HepG2 (cell line): ENCODE measurements at regions not wholly inside any gene's neighbourhood (a gene's known extent, or its start where the extent isn't known, plus 50 kb on each side); places are given as distances from the start of the nearest gene placed in this dataset.

Experiments
- ATAC-seq: fragments of 200-7000 bp; cut with Tn5 transposase; 3 replicates; pipeline ENCODE4 v1.9.1; 2020; ENCODE audit warnings: mild to moderate bottlenecking, moderate library complexity
- BruUV-seq: library from RNA; stranded (reverse); fragments of 400-500 nt; replicated peaks from 2 replicates; lab custom pipeline; 2021; lab: Mats Ljungman, UMichigan
- CTCF ChIA-PET: fragments of 300-600 bp; formaldehyde crosslinking; extraction: SDS; loops from one replicate; lab custom pipeline; 2021; ENCODE audit warnings: low total read pairs, inconsistent platforms, low intra/inter-chr PET ratio; lab: Yijun Ruan, JAX
- POLR2A ChIA-PET: fragments of 350-600 bp; sonication (Branson Sonifier 250); formaldehyde crosslinking; loops from one replicate; lab custom pipeline; 2020; ENCODE audit warnings: antibody characterized with exemption, inconsistent platforms; lab: Yijun Ruan, JAX
- DNase-seq: peaks from one replicate; pipeline ENCODE4 v3.0.0-alpha.2; 2015; ENCODE audit warnings: low spot score
- FAIRE-seq: peaks from 3 replicates; lab custom pipeline; 2011; peaks lifted over from hg19 to GRCh38; lab: Jason Lieb, UNC
- H2AFZ ChIP-seq: one replicate; pipeline ENCODE4 v1.6.1; 2011; ENCODE audit warnings: low read length, inconsistent platforms
- H3K27ac ChIP-seq: fragments of 300-600 bp; 3 replicates; pipeline ENCODE4 v1.8.0; 2011; ENCODE audit warnings: mixed run types, mild to moderate bottlenecking, mixed read lengths, low read length, inconsistent platforms; ENCODE audit not compliant: insufficient read depth; ENCODE audit errors: extremely low read length
- H3K27me3 ChIP-seq, 2 experiments: fragments of 200-600 bp in 1 of 2; 2 replicates in 1 of 2; 3 replicates in 1 of 2; pipeline versions ENCODE4 v1.6.0 to v1.8.0; 2011; ENCODE audit warnings: low read length in 2 of 2, mild to moderate bottlenecking in 2 of 2, moderate library complexity in 2 of 2, inconsistent platforms in 1 of 2; ENCODE audit not compliant: insufficient read depth in 2 of 2, control insufficient read depth in 1 of 2
- H3K36me3 ChIP-seq, 2 experiments: fragments of 200-600 bp in 1 of 2; replicated peaks in 1 of 2; 2 replicates in 1 of 2; 3 replicates in 1 of 2; pipeline versions ENCODE4 v1.5.1 to v1.8.0; 2011; ENCODE audit warnings: low read length in 2 of 2, inconsistent platforms in 1 of 2; ENCODE audit not compliant: insufficient read depth in 2 of 2, control insufficient read depth in 1 of 2
- H3K4me1 ChIP-seq: 2 replicates; pipeline ENCODE4 v1.5.1; 2012; ENCODE audit warnings: low read length, inconsistent platforms; ENCODE audit not compliant: insufficient read depth
- H3K4me2 ChIP-seq: 2 replicates; pipeline ENCODE4 v1.6.0; 2011; ENCODE audit warnings: low read depth, low read length, inconsistent platforms
- H3K4me3 ChIP-seq, 3 experiments: fragments of 200-600 bp in 1 of 3; sonication (generic), shearing (Covaris generic) in 1 of 3; replicated peaks in 1 of 3; 2 replicates each; pipeline ENCODE4 v1.5.1; 2011 to 2016; ENCODE audit warnings: low read length in 3 of 3, inconsistent platforms in 2 of 3, low read depth in 2 of 3, mild to moderate bottlenecking in 2 of 3, control low read depth in 1 of 3, mixed read lengths in 1 of 3; ENCODE audit not compliant: insufficient read depth in 1 of 3
- H3K79me2 ChIP-seq: one replicate; pipeline ENCODE4 v1.6.1; 2011; ENCODE audit warnings: low read length, inconsistent platforms; ENCODE audit not compliant: insufficient read depth
- H3K9ac ChIP-seq: 2 replicates; pipeline ENCODE4 v1.6.0; 2011; ENCODE audit warnings: mild to moderate bottlenecking, low read depth, low read length, inconsistent platforms; ENCODE audit not compliant: insufficient read depth
- H3K9me3 ChIP-seq: 2 replicates; pipeline ENCODE4 v1.5.1; 2012; ENCODE audit warnings: mild to moderate bottlenecking, low read length
- H4K20me1 ChIP-seq: 2 replicates; pipeline ENCODE4 v1.6.0; 2011; ENCODE audit warnings: inconsistent platforms, mild to moderate bottlenecking, low read length, moderate library complexity; ENCODE audit not compliant: insufficient read depth
- EZH2 ChIP-seq: conservative IDR thresholded peaks from 2 replicates; pipeline ENCODE4 v1.6.1; 2012; ENCODE audit warnings: mild to moderate bottlenecking, low read depth, low read length, moderate library complexity
- HCFC1 ChIP-seq: fragments of 150-350 bp; IDR thresholded peaks from 2 replicates; pipeline ENCODE4 v1.6.1; 2014; ENCODE audit warnings: low read depth, low read length
- KDM5B ChIP-seq: sonication (generic); formaldehyde crosslinking; IDR thresholded peaks from 2 replicates; pipeline ENCODE4 v1.4.0; 2020; ENCODE audit warnings: missing genetic modification reagents, mild to moderate bottlenecking, borderline replicate concordance
- RBFOX2 ChIP-seq: fragments of 200-400 bp; formaldehyde crosslinking; IDR thresholded peaks from 2 replicates; pipeline ENCODE4 v1.6.1; 2017; ENCODE audit warnings: low read depth, mild to moderate bottlenecking, low read length
- RFXANK ChIP-seq: IDR thresholded peaks from 2 replicates; pipeline ENCODE4 v1.6.1; 2016
- SNAPC5 ChIP-seq: sonication (generic); formaldehyde crosslinking; IDR thresholded peaks from 2 replicates; pipeline ENCODE4 v1.8.1; 2023; ENCODE audit warnings: mild to moderate bottlenecking, missing genetic modification reagents, borderline replicate concordance
- ZNF503 ChIP-seq: sonication (generic); formaldehyde crosslinking; IDR thresholded peaks from 2 replicates; pipeline ENCODE4 v1.4.0; 2020; ENCODE audit warnings: missing genetic modification reagents
- ZNF720 ChIP-seq: sonication (generic); formaldehyde crosslinking; IDR thresholded peaks from 2 replicates; pipeline ENCODE4 v1.4.0; 2020; ENCODE audit warnings: missing genetic modification reagents
- WGBS: methylation state at CpG from one replicate; pipeline ENCODE4 v1.1.6; 2017; ENCODE audit warnings: low lambda C conversion rate; 5-methylcytosine and 5-hydroxymethylcytosine counted together
- in situ Hi-C: cut with HindIII; loops from 2 replicates; pipeline ENCODE4 v1.10.0; 2017; ENCODE audit warnings: low pct_unique_long_range_greater_than_20kb; ENCODE audit not compliant: extremely low pct_ligation_motif_present
- intact Hi-C: fragments of 100-400 bp; cut with micrococcal nuclease; formaldehyde crosslinking; loops from one replicate; pipeline ENCODE4 v1.10.0; 2022; ENCODE audit not compliant: unreplicated experiment
- TF ChIP-seq, protein P1 (sequence below): IDR thresholded peaks from 2 replicates; pipeline ENCODE4 v1.6.1; 2018; ENCODE audit warnings: missing genetic modification reagents, mild to moderate bottlenecking, missing compliant biosample characterization
- TF ChIP-seq, protein P2 (sequence below): sonication (generic); formaldehyde crosslinking; IDR thresholded peaks from 2 replicates; pipeline ENCODE4 v1.4.0; 2020; ENCODE audit warnings: mild to moderate bottlenecking, missing genetic modification reagents
- TF ChIP-seq, protein P3 (sequence below): sonication (generic); formaldehyde crosslinking; IDR thresholded peaks from 2 replicates; pipeline ENCODE4 v1.4.0; 2020; ENCODE audit warnings: mild to moderate bottlenecking, low read depth, missing genetic modification reagents
- TF ChIP-seq, protein P4 (sequence below): IDR thresholded peaks from 2 replicates; pipeline ENCODE4 v1.6.1; 2016
- TF ChIP-seq, protein P5 (sequence below): sonication (generic); formaldehyde crosslinking; IDR thresholded peaks from 2 replicates; pipeline ENCODE4 v1.5.0; 2020; ENCODE audit warnings: missing genetic modification reagents, mild to moderate bottlenecking, borderline replicate concordance

- no TSS peak for BruUV-seq
- Histone ChIP-seq H3K4me2 (no peak overlapping the region), H2AFZ (no peak overlapping the region), H3K79me2 (no peaks in the 10 kb centered on the region), H3K36me3 (no peaks in the 10 kb centered on the region), H3K27me3 (no peaks in the 10 kb centered on the region), H3K9me3 (no peaks in the 10 kb centered on the region), H3K4me1 (no peaks in the 10 kb centered on the region), H3K9ac (no peak overlapping the region), H3K4me3 (no peak overlapping the region), H3K27ac (no peak overlapping the region), H4K20me1 (no peaks in the 10 kb centered on the region)
- ATAC-seq = no peak
- 12% methylated on average over 1 of the region's 1 CpG for WGBS
- intact Hi-C loops = no loop called here
- FAIRE-seq = no peak
- ChIA-PET POLR2A (no interaction called here), CTCF (no interaction called here)
- in situ Hi-C loops = no loop called here
- no peak for DNase-seq
- TF ChIP-seq ZNF503 (no peak), KDM5B (CRISPR knock-in tag) (no peak), RFXANK (no peak), EZH2 (no peak), ZNF720 (no peak), HCFC1 (no peak), RBFOX2 (no peak), SNAPC5 (CRISPR knock-in tag) (no peak)
- TF ChIP-seq, protein P1, sequence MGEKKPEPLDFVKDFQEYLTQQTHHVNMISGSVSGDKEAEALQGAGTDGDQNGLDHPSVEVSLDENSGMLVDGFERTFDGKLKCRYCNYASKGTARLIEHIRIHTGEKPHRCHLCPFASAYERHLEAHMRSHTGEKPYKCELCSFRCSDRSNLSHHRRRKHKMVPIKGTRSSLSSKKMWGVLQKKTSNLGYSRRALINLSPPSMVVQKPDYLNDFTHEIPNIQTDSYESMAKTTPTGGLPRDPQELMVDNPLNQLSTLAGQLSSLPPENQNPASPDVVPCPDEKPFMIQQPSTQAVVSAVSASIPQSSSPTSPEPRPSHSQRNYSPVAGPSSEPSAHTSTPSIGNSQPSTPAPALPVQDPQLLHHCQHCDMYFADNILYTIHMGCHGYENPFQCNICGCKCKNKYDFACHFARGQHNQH = no peak
- TF ChIP-seq, protein P2, sequence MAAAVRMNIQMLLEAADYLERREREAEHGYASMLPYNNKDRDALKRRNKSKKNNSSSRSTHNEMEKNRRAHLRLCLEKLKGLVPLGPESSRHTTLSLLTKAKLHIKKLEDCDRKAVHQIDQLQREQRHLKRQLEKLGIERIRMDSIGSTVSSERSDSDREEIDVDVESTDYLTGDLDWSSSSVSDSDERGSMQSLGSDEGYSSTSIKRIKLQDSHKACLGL = no peak
- TF ChIP-seq, protein P3, sequence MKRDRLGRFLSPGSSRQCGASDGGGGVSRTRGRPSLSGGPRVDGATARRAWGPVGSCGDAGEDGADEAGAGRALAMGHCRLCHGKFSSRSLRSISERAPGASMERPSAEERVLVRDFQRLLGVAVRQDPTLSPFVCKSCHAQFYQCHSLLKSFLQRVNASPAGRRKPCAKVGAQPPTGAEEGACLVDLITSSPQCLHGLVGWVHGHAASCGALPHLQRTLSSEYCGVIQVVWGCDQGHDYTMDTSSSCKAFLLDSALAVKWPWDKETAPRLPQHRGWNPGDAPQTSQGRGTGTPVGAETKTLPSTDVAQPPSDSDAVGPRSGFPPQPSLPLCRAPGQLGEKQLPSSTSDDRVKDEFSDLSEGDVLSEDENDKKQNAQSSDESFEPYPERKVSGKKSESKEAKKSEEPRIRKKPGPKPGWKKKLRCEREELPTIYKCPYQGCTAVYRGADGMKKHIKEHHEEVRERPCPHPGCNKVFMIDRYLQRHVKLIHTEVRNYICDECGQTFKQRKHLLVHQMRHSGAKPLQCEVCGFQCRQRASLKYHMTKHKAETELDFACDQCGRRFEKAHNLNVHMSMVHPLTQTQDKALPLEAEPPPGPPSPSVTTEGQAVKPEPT = no peak
- TF ChIP-seq, protein P4, sequence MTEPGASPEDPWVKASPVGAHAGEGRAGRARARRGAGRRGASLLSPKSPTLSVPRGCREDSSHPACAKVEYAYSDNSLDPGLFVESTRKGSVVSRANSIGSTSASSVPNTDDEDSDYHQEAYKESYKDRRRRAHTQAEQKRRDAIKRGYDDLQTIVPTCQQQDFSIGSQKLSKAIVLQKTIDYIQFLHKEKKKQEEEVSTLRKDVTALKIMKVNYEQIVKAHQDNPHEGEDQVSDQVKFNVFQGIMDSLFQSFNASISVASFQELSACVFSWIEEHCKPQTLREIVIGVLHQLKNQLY (CRISPR knock-in tag) = no peak
- TF ChIP-seq, protein P5, sequence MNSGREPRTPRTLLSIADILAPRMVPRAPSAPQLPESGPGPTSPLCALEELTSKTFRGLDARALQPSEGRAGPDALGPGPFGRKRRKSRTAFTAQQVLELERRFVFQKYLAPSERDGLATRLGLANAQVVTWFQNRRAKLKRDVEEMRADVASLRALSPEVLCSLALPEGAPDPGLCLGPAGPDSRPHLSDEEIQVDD (CRISPR knock-in tag) = no peak
These were observed 253.1 kb downstream of the OMA1 start for GRCh38 chr1:58293388-58293787.
